ENCODE measurements at regions not wholly inside any gene's neighbourhood (a gene's known extent, or its start where the extent isn't known, plus 50 kb on each side); places are given as distances from the start of the nearest gene placed in this dataset.

- Histone ChIP-seq H3K9ac (replicated peaks; ENCODE audit: extremely low read depth, insufficient read depth, low read length) (no peak overlapping the region), H3K79me2 (ENCODE audit: control insufficient read depth, insufficient read depth, low read length) (no peaks in the 10 kb centered on the region), H3K27me3 (ENCODE audit: control insufficient read depth in 2 of 2, insufficient read depth in 2 of 2, low read length in 2 of 2) (peaks cover 5 to 9% of the 10 kb centered on the region in 2 experiments), H3K36me3 (ENCODE audit: control insufficient read depth in 2 of 2, extremely low read depth in 1 of 2, insufficient read depth in 2 of 2, low read length in 2 of 2) (no peaks in the 10 kb centered on the region), H3K9me3 (replicated peaks; ENCODE audit: control insufficient read depth, insufficient read depth, low read length) (no peaks in the 10 kb centered on the region), H3K27ac (ENCODE audit: insufficient read depth, low read depth, low read length) (no peak overlapping the region), H3K9me1 (replicated peaks; ENCODE audit: control insufficient read depth, extremely low read depth, insufficient read depth, low read length) (no peaks in the 10 kb centered on the region), H3K4me1 (ENCODE audit: control insufficient read depth, extremely low read depth, insufficient read depth, low read length) (peaks cover 14% of the 10 kb centered on the region), H3K4me2 (ENCODE audit: insufficient read depth, low read length) (peak overlapping the region; percentile 48), H3K4me3 (replicated peaks in 1 of 3; ENCODE audit: insufficient read depth in 1 of 3, low read depth in 1 of 3, low read length in 3 of 3) (no peak overlapping the region), H2AFZ (ENCODE audit: low read depth, low read length) (no peak overlapping the region), H4K20me1 (replicated peaks; ENCODE audit: control insufficient read depth, extremely low read depth, insufficient read depth, low read length) (no peaks in the 10 kb centered on the region)
- ChIA-PET CTCF (interaction anchor here (0.9 to 3.2 kb wide), 5 partner anchors 10 to 168 kb away, joined by 3 to 11 read pairs (median 3); no protein-coding TSS in a partner anchor), POLR2A (no interaction called here)
- TF ChIP-seq FOS (IDR thresholded peaks at IDR 0.05; ENCODE audit: borderline replicate concordance, insufficient read depth, low read length) = peak; percentile 55
- peak; percentile 53 for TF ChIP-seq JUN (IDR thresholded peaks at IDR 0.05; ENCODE audit: borderline replicate concordance, insufficient read depth, insufficient read length, low read depth)
- TF ChIP-seq MAX (IDR thresholded peaks at IDR 0.05; ENCODE audit: insufficient read depth, insufficient read length) = no peak
- DNase-seq (ENCODE audit: low read depth, low spot score) = peak; percentile 80
- dilution Hi-C loops (cut with MboI; ENCODE audit: extremely low pct_ligation_motif_present, low sequenced_read_pairs) = no loop called here
- intact Hi-C loops (cut with micrococcal nuclease) = no loop called here
- no TSS peak for BruUV-seq (replicated peaks)
- FAIRE-seq = no peak
These were observed 72.3 kb upstream of the KRAS start for GRCh38 chr12:25322918-25323531.

- H3K27me3 ChIP-seq (ENCODE audit: control insufficient read depth in 2 of 2, insufficient read depth in 2 of 2, low read length in 2 of 2) = peaks cover 5 to 9% of the 10 kb centered on the region in 2 experiments
- dilution Hi-C loops (cut with MboI; ENCODE audit: extremely low pct_ligation_motif_present, low sequenced_read_pairs) = no loop called here
- H3K9me1 ChIP-seq (replicated peaks; ENCODE audit: control insufficient read depth, extremely low read depth, insufficient read depth, low read length) = no peaks in the 10 kb centered on the region
- no peak overlapping the region for H3K27ac ChIP-seq (ENCODE audit: insufficient read depth, low read depth, low read length)
- H3K9me3 ChIP-seq (replicated peaks; ENCODE audit: control insufficient read depth, insufficient read depth, low read length) = no peaks in the 10 kb centered on the region
- no peak for TF ChIP-seq POLR2AphosphoS5 (IDR thresholded peaks at IDR 0.05; ENCODE audit: insufficient read depth, low read depth, low read length)
- TF ChIP-seq MYC (IDR thresholded peaks at IDR 0.05; ENCODE audit: low read depth, low read length) = no peak
- no peak for TF ChIP-seq POLR2A (IDR thresholded peaks at IDR 0.05; ENCODE audit: low read depth, low read length)
- no peak for TF ChIP-seq EZH2 (IDR thresholded peaks at IDR 0.05; ENCODE audit: borderline replicate concordance, low read depth, low read length, severe bottlenecking)
- TF ChIP-seq, protein P1, sequence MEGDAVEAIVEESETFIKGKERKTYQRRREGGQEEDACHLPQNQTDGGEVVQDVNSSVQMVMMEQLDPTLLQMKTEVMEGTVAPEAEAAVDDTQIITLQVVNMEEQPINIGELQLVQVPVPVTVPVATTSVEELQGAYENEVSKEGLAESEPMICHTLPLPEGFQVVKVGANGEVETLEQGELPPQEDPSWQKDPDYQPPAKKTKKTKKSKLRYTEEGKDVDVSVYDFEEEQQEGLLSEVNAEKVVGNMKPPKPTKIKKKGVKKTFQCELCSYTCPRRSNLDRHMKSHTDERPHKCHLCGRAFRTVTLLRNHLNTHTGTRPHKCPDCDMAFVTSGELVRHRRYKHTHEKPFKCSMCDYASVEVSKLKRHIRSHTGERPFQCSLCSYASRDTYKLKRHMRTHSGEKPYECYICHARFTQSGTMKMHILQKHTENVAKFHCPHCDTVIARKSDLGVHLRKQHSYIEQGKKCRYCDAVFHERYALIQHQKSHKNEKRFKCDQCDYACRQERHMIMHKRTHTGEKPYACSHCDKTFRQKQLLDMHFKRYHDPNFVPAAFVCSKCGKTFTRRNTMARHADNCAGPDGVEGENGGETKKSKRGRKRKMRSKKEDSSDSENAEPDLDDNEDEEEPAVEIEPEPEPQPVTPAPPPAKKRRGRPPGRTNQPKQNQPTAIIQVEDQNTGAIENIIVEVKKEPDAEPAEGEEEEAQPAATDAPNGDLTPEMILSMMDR (IDR thresholded peaks at IDR 0.05; ENCODE audit: extremely low read depth in 1 of 2, insufficient read depth in 1 of 2, low read depth in 1 of 2, low read length in 2 of 2) = no peak
- no peak for TF ChIP-seq GATA2 (IDR thresholded peaks at IDR 0.05; ENCODE audit: insufficient read depth, insufficient read length, low read depth, low read length)
- TF ChIP-seq MAX (IDR thresholded peaks at IDR 0.05; ENCODE audit: insufficient read depth, insufficient read length) = no peak
- no peak for TF ChIP-seq JUN (IDR thresholded peaks at IDR 0.05; ENCODE audit: borderline replicate concordance, insufficient read depth, insufficient read length, low read depth)
- TF ChIP-seq FOS (IDR thresholded peaks at IDR 0.05; ENCODE audit: borderline replicate concordance, insufficient read depth, low read length) = no peak
- intact Hi-C loops (cut with micrococcal nuclease) = no loop called here
- H3K4me3 ChIP-seq (replicated peaks in 1 of 3; ENCODE audit: insufficient read depth in 1 of 3, low read depth in 1 of 3, low read length in 3 of 3) = no peak overlapping the region
- H3K4me2 ChIP-seq (ENCODE audit: insufficient read depth, low read length) = no peak overlapping the region
- H4K20me1 ChIP-seq (replicated peaks; ENCODE audit: control insufficient read depth, extremely low read depth, insufficient read depth, low read length) = no peaks in the 10 kb centered on the region
- FAIRE-seq = no peak
- ChIA-PET POLR2A (no interaction called here), CTCF (interaction anchor here (1.2 to 3.2 kb wide), 2 partner anchors 10 to 81 kb away, joined by 3 to 11 read pairs; no protein-coding TSS in a partner anchor)
- H3K9ac ChIP-seq (replicated peaks; ENCODE audit: extremely low read depth, insufficient read depth, low read length) = no peak overlapping the region
- no peak overlapping the region for H2AFZ ChIP-seq (ENCODE audit: low read depth, low read length)
- BruUV-seq (replicated peaks) = no TSS peak
- H3K79me2 ChIP-seq (ENCODE audit: control insufficient read depth, insufficient read depth, low read length) = no peaks in the 10 kb centered on the region
- H3K36me3 ChIP-seq (ENCODE audit: control insufficient read depth in 2 of 2, extremely low read depth in 1 of 2, insufficient read depth in 2 of 2, low read length in 2 of 2) = no peaks in the 10 kb centered on the region
- H3K4me1 ChIP-seq (ENCODE audit: control insufficient read depth, extremely low read depth, insufficient read depth, low read length) = peaks cover 14% of the 10 kb centered on the region
- DNase-seq (ENCODE audit: low read depth, low spot score) = no peak
These were observed 71.6 kb upstream of the KRAS start for GRCh38 chr12:25322351-25322750.

Measured in endothelial cell of umbilical vein (primary cell).